ENCODE measurements at regions not wholly inside any gene's neighbourhood (a gene's known extent, or its start where the extent isn't known, plus 50 kb on each side); places are given as distances from the start of the nearest gene placed in this dataset.

DNA sequence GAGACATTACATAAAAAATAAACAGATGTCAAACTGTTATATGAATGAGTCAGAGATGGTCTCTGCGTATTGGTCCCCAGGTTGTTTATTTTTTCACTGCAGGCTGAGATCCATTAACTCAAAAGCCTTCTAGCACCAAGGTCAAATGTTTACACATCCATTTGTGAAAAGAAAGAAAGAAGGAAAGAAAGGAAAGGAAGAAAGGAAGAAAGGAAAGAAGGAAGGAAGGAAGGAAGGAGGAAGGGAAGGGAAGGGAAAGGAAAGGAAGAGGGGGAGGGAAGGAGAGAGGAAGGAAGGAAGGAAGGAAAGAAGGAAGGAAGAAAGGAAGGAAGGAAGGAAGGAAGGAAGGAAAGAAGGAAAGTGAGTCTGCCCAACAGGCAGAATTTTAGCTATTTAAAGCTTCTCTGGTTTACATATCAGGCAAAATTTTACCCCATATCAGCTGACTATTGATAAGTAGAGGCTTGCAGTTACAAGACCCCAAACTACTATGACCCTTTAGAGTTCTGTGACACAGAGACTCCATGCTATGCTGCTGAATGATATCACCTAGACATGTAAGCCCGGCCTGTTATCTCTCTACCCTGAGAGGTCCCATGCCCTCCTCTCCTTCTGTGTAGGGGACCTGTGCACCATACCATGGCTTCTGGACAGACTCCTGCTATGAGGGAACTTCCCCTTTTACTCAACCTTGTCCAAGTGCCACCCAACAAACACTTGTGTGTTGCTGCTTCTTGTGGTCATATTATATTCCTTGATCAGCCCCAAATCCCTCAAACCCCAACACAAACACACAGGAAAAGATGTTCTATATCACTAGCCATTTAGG, 59.0 kb downstream of the DRD1 start:
- TF ChIP-seq, protein P1, sequence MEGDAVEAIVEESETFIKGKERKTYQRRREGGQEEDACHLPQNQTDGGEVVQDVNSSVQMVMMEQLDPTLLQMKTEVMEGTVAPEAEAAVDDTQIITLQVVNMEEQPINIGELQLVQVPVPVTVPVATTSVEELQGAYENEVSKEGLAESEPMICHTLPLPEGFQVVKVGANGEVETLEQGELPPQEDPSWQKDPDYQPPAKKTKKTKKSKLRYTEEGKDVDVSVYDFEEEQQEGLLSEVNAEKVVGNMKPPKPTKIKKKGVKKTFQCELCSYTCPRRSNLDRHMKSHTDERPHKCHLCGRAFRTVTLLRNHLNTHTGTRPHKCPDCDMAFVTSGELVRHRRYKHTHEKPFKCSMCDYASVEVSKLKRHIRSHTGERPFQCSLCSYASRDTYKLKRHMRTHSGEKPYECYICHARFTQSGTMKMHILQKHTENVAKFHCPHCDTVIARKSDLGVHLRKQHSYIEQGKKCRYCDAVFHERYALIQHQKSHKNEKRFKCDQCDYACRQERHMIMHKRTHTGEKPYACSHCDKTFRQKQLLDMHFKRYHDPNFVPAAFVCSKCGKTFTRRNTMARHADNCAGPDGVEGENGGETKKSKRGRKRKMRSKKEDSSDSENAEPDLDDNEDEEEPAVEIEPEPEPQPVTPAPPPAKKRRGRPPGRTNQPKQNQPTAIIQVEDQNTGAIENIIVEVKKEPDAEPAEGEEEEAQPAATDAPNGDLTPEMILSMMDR (IDR thresholded peaks at IDR 0.05): no peak
- no peak for TF ChIP-seq POLR2A (IDR thresholded peaks at IDR 0.05)

Measured in sigmoid colon (tissue), 3 donors.